ENCODE measurements at regions not wholly inside any gene's neighbourhood (a gene's known extent, or its start where the extent isn't known, plus 50 kb on each side); places are given as distances from the start of the nearest gene placed in this dataset.

DNA sequence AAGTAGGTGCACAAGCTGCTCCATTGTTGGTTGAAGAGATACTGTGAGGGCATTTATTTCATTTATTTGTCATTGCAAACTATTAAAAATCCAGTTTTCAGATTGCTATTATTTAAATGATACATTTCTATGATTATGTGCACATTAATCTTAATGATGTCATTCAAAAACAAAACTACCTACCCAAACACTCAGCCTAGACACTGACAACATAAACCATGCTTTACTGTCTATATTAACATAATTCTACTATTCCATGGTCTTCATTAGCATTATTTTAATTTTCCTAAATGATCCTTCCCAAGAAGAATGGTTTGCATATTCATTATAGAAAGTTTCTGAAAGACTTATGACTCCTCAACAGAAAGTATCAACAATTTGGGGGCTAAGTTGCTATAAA, 813.0 kb upstream of the SLITRK5 start:
- in situ Hi-C loops (cut with HindIII; ENCODE audit: extremely low pct_ligation_motif_present, low pct_unique_long_range_greater_than_20kb): no loop called here
- DNase-seq (ENCODE audit: low spot score): no peak
- TF ChIP-seq, protein P1, sequence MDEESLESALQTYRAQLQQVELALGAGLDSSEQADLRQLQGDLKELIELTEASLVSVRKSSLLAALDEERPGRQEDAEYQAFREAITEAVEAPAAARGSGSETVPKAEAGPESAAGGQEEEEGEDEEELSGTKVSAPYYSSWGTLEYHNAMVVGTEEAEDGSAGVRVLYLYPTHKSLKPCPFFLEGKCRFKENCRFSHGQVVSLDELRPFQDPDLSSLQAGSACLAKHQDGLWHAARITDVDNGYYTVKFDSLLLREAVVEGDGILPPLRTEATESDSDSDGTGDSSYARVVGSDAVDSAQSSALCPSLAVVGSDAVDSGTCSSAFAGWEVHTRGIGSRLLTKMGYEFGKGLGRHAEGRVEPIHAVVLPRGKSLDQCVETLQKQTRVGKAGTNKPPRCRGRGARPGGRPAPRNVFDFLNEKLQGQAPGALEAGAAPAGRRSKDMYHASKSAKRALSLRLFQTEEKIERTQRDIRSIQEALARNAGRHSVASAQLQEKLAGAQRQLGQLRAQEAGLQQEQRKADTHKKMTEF (CRISPR knock-in tag; IDR thresholded peaks at IDR 0.05): no peak
- Histone ChIP-seq H4K20me1 (ENCODE audit: insufficient read depth, low read length) (no peaks in the 10 kb centered on the region), H3K9me3 (ENCODE audit: low read length) (no peaks in the 10 kb centered on the region), H3K4me3 (replicated peaks in 1 of 3; ENCODE audit: insufficient read depth in 1 of 3, low read depth in 2 of 3, low read length in 3 of 3) (no peak overlapping the region), H3K9ac (ENCODE audit: insufficient read depth, low read depth, low read length) (no peak overlapping the region), H3K4me1 (ENCODE audit: insufficient read depth, low read length) (no peaks in the 10 kb centered on the region), H2AFZ (ENCODE audit: low read length) (no peak overlapping the region), H3K36me3 (replicated peaks in 1 of 2; ENCODE audit: control insufficient read depth in 1 of 2, insufficient read depth in 2 of 2, low read length in 2 of 2) (no peaks in the 10 kb centered on the region), H3K79me2 (ENCODE audit: insufficient read depth, low read length) (no peaks in the 10 kb centered on the region), H3K4me2 (ENCODE audit: low read depth, low read length) (no peak overlapping the region), H3K27ac (ENCODE audit: extremely low read length, insufficient read depth, low read length) (no peak overlapping the region), H3K27me3 (ENCODE audit: control insufficient read depth in 1 of 2, insufficient read depth in 2 of 2, low read length in 2 of 2) (no peaks in the 10 kb centered on the region)
- POLR2A ChIA-PET: no interaction called here
- CTCF ChIA-PET (ENCODE audit: low intra/inter-chr PET ratio, low total read pairs): no interaction called here
- ATAC-seq: no peak
- FAIRE-seq: no peak
- BruUV-seq (replicated peaks): no TSS peak
- intact Hi-C loops (cut with micrococcal nuclease; ENCODE audit: unreplicated experiment): no loop called here

DNA sequence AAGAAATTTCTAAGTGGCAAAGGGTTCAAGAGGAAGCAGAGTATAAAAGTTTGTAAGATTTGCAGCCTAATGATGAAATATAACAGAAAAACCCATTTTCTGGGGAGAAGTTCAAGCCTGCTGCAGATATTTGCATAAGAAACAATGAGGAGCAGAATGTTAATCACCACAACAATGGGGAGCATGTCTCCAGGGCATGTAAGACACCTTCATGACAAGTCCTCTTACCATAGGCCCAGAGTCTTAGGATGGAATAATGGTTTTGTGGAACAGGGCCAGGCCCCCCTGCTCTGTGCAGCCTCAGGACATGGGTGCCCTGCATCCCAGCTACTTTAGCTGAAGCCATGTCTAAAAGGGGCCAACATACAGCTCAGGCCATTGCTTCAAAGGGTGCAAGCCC, 809.0 kb upstream of the SLITRK5 start:
- Histone ChIP-seq H4K20me1 (ENCODE audit: insufficient read depth, low read length) (no peaks in the 10 kb centered on the region), H3K79me2 (ENCODE audit: insufficient read depth, low read length) (no peaks in the 10 kb centered on the region), H3K36me3 (replicated peaks in 1 of 2; ENCODE audit: control insufficient read depth in 1 of 2, insufficient read depth in 2 of 2, low read length in 2 of 2) (no peaks in the 10 kb centered on the region), H3K27me3 (ENCODE audit: control insufficient read depth in 1 of 2, insufficient read depth in 2 of 2, low read length in 2 of 2) (no peaks in the 10 kb centered on the region), H3K9ac (ENCODE audit: insufficient read depth, low read depth, low read length) (no peak overlapping the region), H3K9me3 (ENCODE audit: low read length) (no peaks in the 10 kb centered on the region), H3K4me3 (replicated peaks in 1 of 3; ENCODE audit: insufficient read depth in 1 of 3, low read depth in 2 of 3, low read length in 3 of 3) (no peak overlapping the region), H2AFZ (ENCODE audit: low read length) (no peak overlapping the region), H3K27ac (ENCODE audit: extremely low read length, insufficient read depth, low read length) (no peak overlapping the region), H3K4me2 (ENCODE audit: low read depth, low read length) (no peak overlapping the region), H3K4me1 (ENCODE audit: insufficient read depth, low read length) (no peaks in the 10 kb centered on the region)
- ATAC-seq: no peak
- DNase-seq (ENCODE audit: low spot score): no peak
- in situ Hi-C loops (cut with HindIII; ENCODE audit: extremely low pct_ligation_motif_present, low pct_unique_long_range_greater_than_20kb): no loop called here
- CTCF ChIA-PET (ENCODE audit: low intra/inter-chr PET ratio, low total read pairs): no interaction called here
- FAIRE-seq: no peak
- BruUV-seq (replicated peaks): no TSS peak
- POLR2A ChIA-PET: no interaction called here
- intact Hi-C loops (cut with micrococcal nuclease; ENCODE audit: unreplicated experiment): no loop called here
- TF ChIP-seq TAF15 (IDR thresholded peaks at IDR 0.05; ENCODE audit: low read depth, low read length, poor library complexity, severe bottlenecking) (no peak), NR2F2 (IDR thresholded peaks at IDR 0.05; ENCODE audit: borderline replicate concordance, low read depth) (no peak), TMF1 (CRISPR knock-in tag; IDR thresholded peaks at IDR 0.05; ENCODE audit: low read depth) (no peak), RCOR2 (CRISPR knock-in tag; IDR thresholded peaks at IDR 0.05) (no peak), RBM22 (optimal IDR thresholded peaks at IDR 0.05; ENCODE audit: low read length) (no peak), HMGA1 (CRISPR knock-in tag; conservative IDR thresholded peaks at IDR 0.05) (no peak), REPIN1 (CRISPR knock-in tag; IDR thresholded peaks at IDR 0.05; ENCODE audit: borderline replicate concordance, low read depth) (no peak), ZNF652 (CRISPR knock-in tag; IDR thresholded peaks at IDR 0.05; ENCODE audit: borderline replicate concordance, low read depth) (no peak)
- TF ChIP-seq, protein P2, sequence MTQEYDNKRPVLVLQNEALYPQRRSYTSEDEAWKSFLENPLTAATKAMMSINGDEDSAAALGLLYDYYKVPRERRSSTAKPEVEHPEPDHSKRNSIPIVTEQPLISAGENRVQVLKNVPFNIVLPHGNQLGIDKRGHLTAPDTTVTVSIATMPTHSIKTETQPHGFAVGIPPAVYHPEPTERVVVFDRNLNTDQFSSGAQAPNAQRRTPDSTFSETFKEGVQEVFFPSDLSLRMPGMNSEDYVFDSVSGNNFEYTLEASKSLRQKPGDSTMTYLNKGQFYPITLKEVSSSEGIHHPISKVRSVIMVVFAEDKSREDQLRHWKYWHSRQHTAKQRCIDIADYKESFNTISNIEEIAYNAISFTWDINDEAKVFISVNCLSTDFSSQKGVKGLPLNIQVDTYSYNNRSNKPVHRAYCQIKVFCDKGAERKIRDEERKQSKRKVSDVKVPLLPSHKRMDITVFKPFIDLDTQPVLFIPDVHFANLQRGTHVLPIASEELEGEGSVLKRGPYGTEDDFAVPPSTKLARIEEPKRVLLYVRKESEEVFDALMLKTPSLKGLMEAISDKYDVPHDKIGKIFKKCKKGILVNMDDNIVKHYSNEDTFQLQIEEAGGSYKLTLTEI (CRISPR knock-in tag; conservative IDR thresholded peaks at IDR 0.05): no peak
- TF ChIP-seq, protein P3, sequence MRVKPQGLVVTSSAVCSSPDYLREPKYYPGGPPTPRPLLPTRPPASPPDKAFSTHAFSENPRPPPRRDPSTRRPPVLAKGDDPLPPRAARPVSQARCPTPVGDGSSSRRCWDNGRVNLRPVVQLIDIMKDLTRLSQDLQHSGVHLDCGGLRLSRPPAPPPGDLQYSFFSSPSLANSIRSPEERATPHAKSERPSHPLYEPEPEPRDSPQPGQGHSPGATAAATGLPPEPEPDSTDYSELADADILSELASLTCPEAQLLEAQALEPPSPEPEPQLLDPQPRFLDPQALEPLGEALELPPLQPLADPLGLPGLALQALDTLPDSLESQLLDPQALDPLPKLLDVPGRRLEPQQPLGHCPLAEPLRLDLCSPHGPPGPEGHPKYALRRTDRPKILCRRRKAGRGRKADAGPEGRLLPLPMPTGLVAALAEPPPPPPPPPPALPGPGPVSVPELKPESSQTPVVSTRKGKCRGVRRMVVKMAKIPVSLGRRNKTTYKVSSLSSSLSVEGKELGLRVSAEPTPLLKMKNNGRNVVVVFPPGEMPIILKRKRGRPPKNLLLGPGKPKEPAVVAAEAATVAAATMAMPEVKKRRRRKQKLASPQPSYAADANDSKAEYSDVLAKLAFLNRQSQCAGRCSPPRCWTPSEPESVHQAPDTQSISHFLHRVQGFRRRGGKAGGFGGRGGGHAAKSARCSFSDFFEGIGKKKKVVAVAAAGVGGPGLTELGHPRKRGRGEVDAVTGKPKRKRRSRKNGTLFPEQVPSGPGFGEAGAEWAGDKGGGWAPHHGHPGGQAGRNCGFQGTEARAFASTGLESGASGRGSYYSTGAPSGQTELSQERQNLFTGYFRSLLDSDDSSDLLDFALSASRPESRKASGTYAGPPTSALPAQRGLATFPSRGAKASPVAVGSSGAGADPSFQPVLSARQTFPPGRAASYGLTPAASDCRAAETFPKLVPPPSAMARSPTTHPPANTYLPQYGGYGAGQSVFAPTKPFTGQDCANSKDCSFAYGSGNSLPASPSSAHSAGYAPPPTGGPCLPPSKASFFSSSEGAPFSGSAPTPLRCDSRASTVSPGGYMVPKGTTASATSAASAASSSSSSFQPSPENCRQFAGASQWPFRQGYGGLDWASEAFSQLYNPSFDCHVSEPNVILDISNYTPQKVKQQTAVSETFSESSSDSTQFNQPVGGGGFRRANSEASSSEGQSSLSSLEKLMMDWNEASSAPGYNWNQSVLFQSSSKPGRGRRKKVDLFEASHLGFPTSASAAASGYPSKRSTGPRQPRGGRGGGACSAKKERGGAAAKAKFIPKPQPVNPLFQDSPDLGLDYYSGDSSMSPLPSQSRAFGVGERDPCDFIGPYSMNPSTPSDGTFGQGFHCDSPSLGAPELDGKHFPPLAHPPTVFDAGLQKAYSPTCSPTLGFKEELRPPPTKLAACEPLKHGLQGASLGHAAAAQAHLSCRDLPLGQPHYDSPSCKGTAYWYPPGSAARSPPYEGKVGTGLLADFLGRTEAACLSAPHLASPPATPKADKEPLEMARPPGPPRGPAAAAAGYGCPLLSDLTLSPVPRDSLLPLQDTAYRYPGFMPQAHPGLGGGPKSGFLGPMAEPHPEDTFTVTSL (CRISPR knock-in tag; IDR thresholded peaks at IDR 0.05; ENCODE audit: borderline replicate concordance): no peak

Data from HepG2 (cell line).